ENCODE measurements at regions not wholly inside any gene's neighbourhood (a gene's known extent, or its start where the extent isn't known, plus 50 kb on each side); places are given as distances from the start of the nearest gene placed in this dataset.
A peak's percentile ranks its signal among the peaks of the same experiment; 100 is the strongest.

GRCh38 chr3:116905334-116905733 lies 195.8 kb downstream of the TUSC7 start:
- no peaks in the 10 kb centered on the region for H3K36me3 ChIP-seq (ENCODE audit: control insufficient read depth in 2 of 4, insufficient read depth in 4 of 4, low read length in 3 of 4)
- H4K91ac ChIP-seq (replicated peaks; ENCODE audit: insufficient read length, low read length) = no peak overlapping the region
- no peak overlapping the region for H2BK12ac ChIP-seq (ENCODE audit: low read depth, low read length)
- ChIA-PET CTCF (ENCODE audit: partially characterized antibody) (interaction anchor here (0.9 to 1.7 kb wide), 3 partner anchors 39 to 129 kb away, joined by 3 to 4 read pairs (median 3); no protein-coding TSS in a partner anchor), POLR2A (ENCODE audit: partially characterized antibody) (interaction anchor here (0.7 kb wide), 1 partner anchor 1727 kb away, joined by 3 read pairs; no protein-coding TSS in a partner anchor)
- no peaks in the 10 kb centered on the region for H3K23me2 ChIP-seq (ENCODE audit: low read depth, low read length)
- DNase-seq (ENCODE audit: low read depth in 1 of 2, low spot score in 2 of 2) (no peak), FAIRE-seq (no peak)
- H2BK15ac ChIP-seq (ENCODE audit: low read length) = no peak overlapping the region
- no peak overlapping the region for H3K56ac ChIP-seq (replicated peaks; ENCODE audit: insufficient read length, low read depth, low read length)
- H2BK120ac ChIP-seq (replicated peaks; ENCODE audit: low read depth, low read length) = no peak overlapping the region
- no peaks in the 10 kb centered on the region for H3K4me1 ChIP-seq (replicated peaks in 1 of 4; ENCODE audit: control insufficient read depth in 3 of 4, insufficient read depth in 4 of 4, low read length in 3 of 4)
- no peak overlapping the region for H3K9ac ChIP-seq (replicated peaks in 1 of 4; ENCODE audit: extremely low read depth in 1 of 4, low read depth in 3 of 4, low read length in 3 of 4)
- no peak overlapping the region for H3K4ac ChIP-seq (replicated peaks; ENCODE audit: insufficient read length, low read depth, low read length)
- no peak overlapping the region for H3K18ac ChIP-seq (ENCODE audit: extremely low read depth, low read length)
- no peak overlapping the region for H3K27ac ChIP-seq (ENCODE audit: low read depth, low read length)
- H4K5ac ChIP-seq (ENCODE audit: insufficient read length, low read depth, low read length) = no peak overlapping the region
- no peaks in the 10 kb centered on the region for H4K20me1 ChIP-seq (replicated peaks in 1 of 2; ENCODE audit: control insufficient read depth in 1 of 2, insufficient read depth in 2 of 2, low read length in 2 of 2)
- no peak overlapping the region for H2BK20ac ChIP-seq (ENCODE audit: low read length)
- H2AFZ ChIP-seq (ENCODE audit: low read length) = no peak overlapping the region
- TF ChIP-seq SAP30 (IDR thresholded peaks at IDR 0.05; ENCODE audit: insufficient read depth, insufficient replicate concordance, low read length) = no peak
- no peak for TF ChIP-seq KDM1A (IDR thresholded peaks at IDR 0.05; ENCODE audit: borderline replicate concordance, low read length)
- TF ChIP-seq POU5F1 (IDR thresholded peaks at IDR 0.05; ENCODE audit: low read depth, low read length) = peak; percentile 55; the same call in 1 of the 2 replicates
- 88% methylated on average over 3 of the region's 3 CpGs; no CpG with 5 or more reads in 1 of the 2 experiments for WGBS, 2 experiments (ENCODE audit: extremely low coverage in 1 of 2, insufficient coverage in 1 of 2, insufficient read length in 1 of 2, insufficient replicate concordance in 2 of 2, low coverage in 1 of 2, low lambda C conversion rate in 2 of 2, missing lambda C conversion rate in 1 of 2)
- no peaks in the 10 kb centered on the region for H3K79me2 ChIP-seq (ENCODE audit: control insufficient read depth in 1 of 2, insufficient read depth in 2 of 2, low read length in 2 of 2)
- no peak overlapping the region for H3K23ac ChIP-seq (ENCODE audit: insufficient read length)
- no peak overlapping the region for H3K4me2 ChIP-seq (ENCODE audit: insufficient read depth in 1 of 2, low read depth in 2 of 2, low read length in 2 of 2)
- H3K9me3 ChIP-seq (ENCODE audit: insufficient read depth in 2 of 2, low read depth in 1 of 2, low read length in 1 of 2) = no peaks in the 10 kb centered on the region
- H2AK5ac ChIP-seq (ENCODE audit: low read depth, low read length) = no peak overlapping the region
- H3K4me3 ChIP-seq (ENCODE audit: extremely low read depth in 1 of 4, insufficient read depth in 2 of 4, low read depth in 3 of 4, low read length in 4 of 4) = no peak overlapping the region
- no peak overlapping the region for H2BK5ac ChIP-seq (ENCODE audit: low read depth, low read length)
- peaks cover 0 to 1% (median 0%) of the 10 kb centered on the region in 4 experiments; a peak in 1 of 7 replicates for H3K27me3 ChIP-seq (replicated peaks in 1 of 4; ENCODE audit: control insufficient read depth in 3 of 4, extremely low read depth in 1 of 4, insufficient read depth in 3 of 4, low read length in 3 of 4)
- H4K8ac ChIP-seq (ENCODE audit: extremely low read depth, insufficient read depth, low read length) = no peak overlapping the region
- H3K79me1 ChIP-seq (ENCODE audit: low read depth, low read length) = no peaks in the 10 kb centered on the region
- H3K14ac ChIP-seq (ENCODE audit: insufficient read length) = no peak overlapping the region
